Right ventricle myocardium superior (tissue), 1 donor: ENCODE measurements at regions not wholly inside any gene's neighbourhood (a gene's known extent, or its start where the extent isn't known, plus 50 kb on each side); places are given as distances from the start of the nearest gene placed in this dataset.

Source experiments
- ATAC-seq: fragments of 200-7000 bp; cut with Tn5 transposase; one replicate; pipeline ENCODE4 v1.9.1; 2020; ENCODE audit warnings: mild to moderate bottlenecking; ENCODE audit not compliant: poor library complexity
- DNase-seq: peaks from one replicate; pipeline ENCODE4 v3.0.0-alpha.2; 2020
- intact Hi-C: fragments of 100-400 bp; cut with DNase I; formaldehyde crosslinking; loops from one replicate; pipeline ENCODE4 v1.11.2; 2022
- donor health status: DM: no; HTN: yes; CAD: no; lungs with severe emphysema.

DNA sequence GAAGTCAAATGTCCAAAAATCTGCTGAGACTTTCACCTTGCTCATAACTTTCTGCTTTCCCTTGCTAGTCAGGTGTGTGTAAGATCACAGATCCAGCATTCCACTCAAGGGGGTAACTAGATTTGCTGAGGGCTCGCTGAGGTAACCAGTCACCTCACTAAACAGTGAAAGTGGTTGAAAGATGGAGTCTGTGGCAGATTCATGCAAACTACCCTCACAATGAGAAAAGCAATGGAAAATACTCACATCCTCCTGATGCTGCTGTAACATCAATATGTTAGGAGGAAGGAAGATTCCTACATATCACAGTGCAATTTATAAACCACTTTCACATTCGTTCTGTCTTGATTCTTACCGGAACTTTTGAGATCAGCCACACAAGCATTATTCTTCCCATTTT lies 174.3 kb upstream of the BCL6 start:
- ATAC-seq (no peak), DNase-seq (no peak)
- intact Hi-C loops = no loop called here

- no peak for ATAC-seq
- intact Hi-C loops = no loop called here
- no peak for DNase-seq
Measured at GRCh38 chr3:187920030-187920429, 174.8 kb upstream of the BCL6 start.

DNA sequence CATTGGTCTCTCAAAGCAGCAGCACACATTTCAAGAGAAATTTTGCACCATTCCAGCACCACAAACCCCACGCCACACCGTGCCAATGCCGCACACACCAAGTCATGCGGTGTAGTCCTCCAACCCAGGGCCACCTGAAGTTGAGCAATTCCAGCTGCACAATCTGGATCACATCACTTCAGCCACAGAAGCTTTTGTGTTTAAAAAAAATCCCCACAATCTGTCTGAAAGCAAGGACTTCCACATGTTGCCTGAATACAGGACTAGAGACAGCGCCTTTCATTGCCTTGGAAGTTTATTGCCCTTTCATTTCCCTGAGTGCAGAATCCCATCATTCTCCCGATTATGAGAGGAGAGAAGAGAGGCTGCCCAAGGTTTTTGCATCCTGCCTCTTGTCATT lies 175.6 kb upstream of the BCL6 start:
- intact Hi-C loops = no loop called here
- ATAC-seq (peak; percentile 51), DNase-seq (no peak)

- no peak for DNase-seq
- intact Hi-C loops = no loop called here
Measured at GRCh38 chr3:187921391-187922074, 176.3 kb upstream of the BCL6 start.

DNA sequence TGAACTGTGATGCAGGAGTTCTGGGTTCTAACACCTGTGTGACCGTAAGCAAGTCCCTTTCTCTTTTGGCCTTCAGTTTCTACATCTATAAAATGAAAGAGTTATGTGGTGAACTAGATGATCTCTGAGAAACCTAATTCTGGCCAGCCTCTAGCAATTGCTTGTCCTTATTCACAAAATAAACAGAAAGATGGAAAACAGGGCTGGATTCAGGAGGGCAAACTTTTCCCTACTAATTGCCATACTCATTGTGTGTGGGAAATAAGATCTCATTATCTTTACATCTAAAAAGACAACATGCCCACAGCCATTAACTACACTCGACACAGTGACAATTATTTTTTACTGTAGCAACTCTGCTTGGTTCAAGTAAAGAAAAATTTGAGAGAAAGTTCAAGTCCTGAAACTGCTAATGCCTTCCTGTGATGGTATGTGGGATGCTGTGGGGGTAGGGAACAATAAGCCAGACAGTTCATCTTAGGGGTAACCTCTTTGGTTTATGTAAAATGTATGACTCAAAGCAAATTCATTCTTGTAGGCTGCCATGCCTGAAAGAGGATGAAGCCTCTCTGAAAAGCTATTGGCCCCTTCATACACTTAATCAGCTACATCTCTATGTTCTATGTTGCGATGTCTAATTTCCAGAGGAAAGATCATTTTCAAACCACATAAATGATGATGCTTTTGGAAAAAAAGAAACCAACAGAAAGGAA lies 177.6 kb upstream of the BCL6 start:
- no peak for DNase-seq
- intact Hi-C loops = no loop called here

More at GRCh38 chr3:187921391-187922074, 176.3 kb upstream of the BCL6 start:
- ATAC-seq = peak; percentile 18

GRCh38 chr3:187924651-187925050 lies 179.4 kb upstream of the BCL6 start:
- ATAC-seq = no peak
- no peak for DNase-seq
- intact Hi-C loops = no loop called here

More for the DNA sequence above, 177.6 kb upstream of the BCL6 start:
- ATAC-seq = no peak

GRCh38 chr3:187925326-187925725 lies 180.1 kb upstream of the BCL6 start:
- DNase-seq = no peak
- ATAC-seq = peak; percentile 35
- intact Hi-C loops = no loop called here

DNA sequence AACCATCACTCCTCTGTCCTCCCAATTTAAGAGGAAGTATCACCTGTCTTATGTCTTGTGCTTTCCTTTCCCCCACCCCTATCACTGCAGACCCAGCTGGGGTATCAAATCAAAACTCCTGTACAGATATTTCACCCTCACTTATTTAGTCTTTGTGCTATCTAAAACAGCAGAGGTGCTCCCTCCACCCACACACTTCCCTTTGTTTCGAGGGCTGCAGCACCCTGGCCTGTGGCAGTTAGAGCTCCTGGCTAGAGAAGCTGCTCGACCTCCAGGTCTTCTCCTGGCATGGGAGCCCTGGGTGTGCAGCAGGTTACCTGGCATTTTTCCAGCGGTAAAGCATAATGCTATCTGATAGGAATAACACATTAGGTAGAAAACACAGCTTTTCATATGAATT lies 181.4 kb upstream of the BCL6 start:
- intact Hi-C loops = no loop called here
- ATAC-seq (no peak), DNase-seq (no peak)

- intact Hi-C loops = no loop called here
Measured at GRCh38 chr3:187927565-187927964, 182.3 kb upstream of the BCL6 start.

GRCh38 chr3:187929112-187929816 lies 184.0 kb upstream of the BCL6 start:
- intact Hi-C loops = no loop called here
- peak; percentile 65 for ATAC-seq

More at GRCh38 chr3:187927565-187927964, 182.3 kb upstream of the BCL6 start:
- DNase-seq (no peak), ATAC-seq (no peak)

DNA sequence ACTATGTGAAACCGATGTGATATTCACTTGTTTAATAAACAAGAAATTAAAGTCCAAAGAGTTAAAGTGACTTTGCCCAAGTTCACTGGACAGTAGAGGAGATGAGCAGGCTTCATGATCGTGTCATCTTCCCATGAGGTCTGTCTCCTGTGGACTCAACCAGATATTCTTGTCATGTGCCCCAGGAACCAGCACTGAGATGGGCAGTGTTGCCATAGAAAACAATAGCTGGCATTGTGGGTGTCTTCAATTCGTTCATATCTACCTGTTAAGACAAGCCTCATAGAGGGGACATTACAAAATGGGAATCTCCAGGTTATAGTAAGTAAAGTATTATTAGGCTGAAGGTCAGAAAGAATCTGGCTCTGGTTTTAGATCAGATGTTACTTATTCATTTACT lies 184.8 kb upstream of the BCL6 start:
- ATAC-seq (no peak), DNase-seq (no peak)
- intact Hi-C loops = no loop called here

More at GRCh38 chr3:187929112-187929816, 184.0 kb upstream of the BCL6 start:
- no peak for DNase-seq

- intact Hi-C loops = no loop called here
- ATAC-seq = no peak
- no peak for DNase-seq
Measured at GRCh38 chr3:187931101-187931500, 185.8 kb upstream of the BCL6 start.

DNA sequence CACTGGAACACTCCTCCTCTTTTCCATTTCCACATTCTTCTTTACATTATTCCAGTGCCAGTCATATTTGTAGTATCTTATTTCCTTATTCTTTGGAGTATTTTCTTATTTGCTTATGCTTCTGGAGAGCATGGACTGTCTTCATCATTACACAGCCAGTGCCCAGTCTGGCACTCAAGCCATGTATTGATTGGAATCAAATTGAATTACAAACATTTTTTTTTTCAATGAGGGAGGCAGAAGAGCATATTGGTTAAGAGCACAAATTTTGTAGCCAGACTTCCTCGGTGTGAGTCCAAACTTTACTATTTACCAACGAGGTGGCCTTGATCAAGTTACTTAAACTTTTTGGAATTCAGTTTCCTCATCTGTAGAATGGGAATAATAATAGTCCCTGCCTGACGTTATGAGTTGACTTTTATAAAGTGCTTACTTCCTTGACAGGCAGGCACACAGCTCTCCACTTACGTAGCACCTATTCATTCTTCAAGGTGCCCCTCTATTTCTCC lies 186.6 kb upstream of the BCL6 start:
- DNase-seq (no peak), ATAC-seq (no peak)
- intact Hi-C loops = no loop called here

GRCh38 chr3:187932530-187932929 lies 187.3 kb upstream of the BCL6 start:
- ATAC-seq (no peak), DNase-seq (no peak)
- intact Hi-C loops = no loop called here

DNA sequence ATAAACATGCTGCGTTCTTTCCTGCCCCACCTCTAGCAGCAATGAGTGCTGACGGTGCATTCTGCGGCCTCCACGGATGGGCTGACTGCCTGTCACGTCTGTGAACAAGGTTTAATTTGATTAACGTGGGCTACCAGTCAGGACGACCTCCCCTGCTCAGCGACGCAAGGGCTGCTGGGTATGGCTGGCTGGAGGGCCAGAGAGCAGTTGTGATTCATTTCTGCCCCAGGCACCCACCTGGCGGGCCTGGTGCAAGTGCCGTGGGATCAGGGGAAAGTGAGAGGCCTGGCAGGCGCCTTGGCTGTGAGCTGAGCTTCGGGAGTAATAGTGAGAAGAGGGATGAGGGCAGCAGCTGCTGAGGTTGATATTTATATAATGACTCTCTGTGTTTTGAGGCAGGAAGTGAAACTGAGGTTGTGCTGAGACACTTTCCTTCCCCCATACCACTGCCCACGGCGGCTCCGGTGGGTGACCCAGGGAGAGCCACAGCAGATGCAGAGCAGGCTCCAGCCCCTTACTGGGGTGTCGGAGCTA lies 190.4 kb upstream of the BCL6 start:
- intact Hi-C loops = no loop called here
- DNase-seq (no peak), ATAC-seq (peak; percentile 20)

- DNase-seq = no peak
- intact Hi-C loops = no loop called here
- ATAC-seq = no peak
Measured at GRCh38 chr3:187936676-187937075, 191.4 kb upstream of the BCL6 start.

DNA sequence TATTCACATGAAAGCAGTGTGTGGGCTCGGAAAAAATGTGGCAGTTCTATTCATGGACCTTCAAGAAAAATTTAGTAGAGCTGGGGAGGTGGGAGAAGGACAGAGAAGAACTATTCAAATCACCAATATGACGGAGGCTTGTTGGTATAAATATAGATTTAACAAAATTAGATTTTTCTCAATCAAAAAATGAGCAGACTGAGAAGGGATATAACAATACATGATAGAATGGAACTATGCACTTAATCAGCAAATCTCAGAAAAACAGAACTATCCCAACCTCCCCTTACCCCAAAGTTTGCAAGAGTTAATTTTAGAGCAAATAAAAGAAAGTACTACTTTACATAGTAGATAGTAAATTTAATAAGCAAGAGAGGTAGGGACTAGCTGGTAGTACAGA lies 194.6 kb upstream of the BCL6 start:
- DNase-seq (no peak), ATAC-seq (no peak)
- intact Hi-C loops = no loop called here

DNA sequence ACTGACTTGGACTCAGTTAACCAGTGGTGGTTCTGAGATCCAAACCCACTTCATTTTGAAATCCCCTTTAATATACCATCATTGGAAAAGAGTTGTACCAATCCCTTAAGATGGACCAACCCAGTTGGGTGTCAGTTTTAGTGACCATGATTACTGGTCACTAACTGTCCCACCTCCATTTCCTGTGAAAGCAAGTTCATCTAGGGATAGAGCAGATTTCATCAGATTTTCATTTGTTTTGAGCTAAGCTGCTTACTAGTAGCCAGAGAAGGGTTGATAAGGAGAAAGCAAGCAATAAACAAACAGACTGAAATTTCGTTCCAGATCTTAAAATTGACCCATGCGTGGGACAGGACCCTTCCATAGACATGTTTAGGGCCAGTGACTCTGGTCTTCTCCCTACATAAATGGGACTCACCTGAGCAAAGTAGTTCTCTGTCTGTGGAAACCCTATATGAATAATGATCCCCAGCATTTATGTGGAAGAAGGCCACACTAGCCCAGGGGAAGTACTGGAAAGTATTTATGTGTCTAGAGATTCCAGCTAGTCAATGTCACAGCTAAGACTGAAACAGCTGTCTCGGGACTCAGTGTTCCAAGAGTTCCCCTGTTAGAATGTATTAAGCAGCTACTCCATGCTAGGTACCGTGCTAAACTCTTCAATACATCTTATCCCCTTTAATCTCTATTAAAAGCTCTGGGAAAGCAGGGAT lies 196.0 kb upstream of the BCL6 start:
- intact Hi-C loops = no loop called here
- ATAC-seq (no peak), DNase-seq (no peak)

GRCh38 chr3:187941848-187942194 lies 196.6 kb upstream of the BCL6 start:
- intact Hi-C loops = no loop called here
- DNase-seq (no peak), ATAC-seq (no peak)
